ENCODE measurements at regions not wholly inside any gene's neighbourhood (a gene's known extent, or its start where the extent isn't known, plus 50 kb on each side); places are given as distances from the start of the nearest gene placed in this dataset.

GRCh38 chr14:61602733-61603077, 92.6 kb upstream of the HIF1A start:
- 60% methylated on average over 1 of the region's 1 CpG; no CpG with 5 or more reads in 1 of the 2 experiments for WGBS, 2 experiments (ENCODE audit: extremely low coverage in 1 of 2, insufficient coverage in 1 of 2, insufficient read length in 1 of 2, insufficient replicate concordance in 2 of 2, low coverage in 1 of 2, low lambda C conversion rate in 2 of 2, missing lambda C conversion rate in 1 of 2)
- DNase-seq (ENCODE audit: low read depth in 1 of 2, low spot score in 2 of 2) (no peak), FAIRE-seq (no peak)
- H3K4me1 ChIP-seq (replicated peaks in 1 of 4; ENCODE audit: control insufficient read depth in 3 of 4, insufficient read depth in 4 of 4, low read length in 3 of 4) = peaks cover 3 to 8% (median 5%) of the 10 kb centered on the region in 4 experiments
- no peak overlapping the region for H3K14ac ChIP-seq (ENCODE audit: insufficient read length)
- H2AK5ac ChIP-seq (ENCODE audit: low read depth, low read length) = no peak overlapping the region
- H3K9ac ChIP-seq (replicated peaks in 1 of 4; ENCODE audit: extremely low read depth in 1 of 4, low read depth in 3 of 4, low read length in 3 of 4) = no peak overlapping the region
- H4K20me1 ChIP-seq (replicated peaks in 1 of 2; ENCODE audit: control insufficient read depth in 1 of 2, insufficient read depth in 2 of 2, low read length in 2 of 2) = no peaks in the 10 kb centered on the region
- H3K79me2 ChIP-seq (ENCODE audit: control insufficient read depth in 1 of 2, insufficient read depth in 2 of 2, low read length in 2 of 2) = no peaks in the 10 kb centered on the region; a peak in 1 of 4 replicates
- no peak overlapping the region for H3K4me3 ChIP-seq (ENCODE audit: extremely low read depth in 1 of 4, insufficient read depth in 2 of 4, low read depth in 3 of 4, low read length in 4 of 4)
- H3K23ac ChIP-seq (ENCODE audit: insufficient read length) = no peak overlapping the region
- H2BK20ac ChIP-seq (ENCODE audit: low read length) = no peak overlapping the region
- ChIA-PET POLR2A (ENCODE audit: partially characterized antibody) (interaction anchor here (1.0 kb wide), 1 partner anchor 158 kb away, joined by 3 read pairs; no protein-coding TSS in a partner anchor), CTCF (ENCODE audit: partially characterized antibody) (interaction anchor here (0.7 to 1.0 kb wide), 3 partner anchors 14 to 134 kb away, joined by 3 to 4 read pairs (median 3); no protein-coding TSS in a partner anchor)
- H2BK5ac ChIP-seq (ENCODE audit: low read depth, low read length) = no peak overlapping the region
- H2BK120ac ChIP-seq (replicated peaks; ENCODE audit: low read depth, low read length) = no peak overlapping the region
- TF ChIP-seq BACH1 (IDR thresholded peaks at IDR 0.05; ENCODE audit: low read length) (peak; percentile 45; the same call in 1 of the 2 replicates), KDM4A (IDR thresholded peaks at IDR 0.05; ENCODE audit: low read depth, low read length, severe bottlenecking) (no peak)
- H3K56ac ChIP-seq (replicated peaks; ENCODE audit: insufficient read length, low read depth, low read length) = no peak overlapping the region
- no peaks in the 10 kb centered on the region for H3K23me2 ChIP-seq (ENCODE audit: low read depth, low read length)
- H4K91ac ChIP-seq (replicated peaks; ENCODE audit: insufficient read length, low read length) = no peak overlapping the region
- H3K4me2 ChIP-seq (ENCODE audit: insufficient read depth in 1 of 2, low read depth in 2 of 2, low read length in 2 of 2) = no peak overlapping the region
- H3K9me3 ChIP-seq (ENCODE audit: insufficient read depth in 2 of 2, low read depth in 1 of 2, low read length in 1 of 2) = no peaks in the 10 kb centered on the region
- no peak overlapping the region for H3K27ac ChIP-seq (ENCODE audit: low read depth, low read length)
- H4K5ac ChIP-seq (ENCODE audit: insufficient read length, low read depth, low read length) = no peak overlapping the region
- no peaks in the 10 kb centered on the region for H3K36me3 ChIP-seq (ENCODE audit: control insufficient read depth in 2 of 4, insufficient read depth in 4 of 4, low read length in 3 of 4)
- H4K8ac ChIP-seq (ENCODE audit: extremely low read depth, insufficient read depth, low read length) = no peak overlapping the region
- H3K79me1 ChIP-seq (ENCODE audit: low read depth, low read length) = no peaks in the 10 kb centered on the region
- no peak overlapping the region for H2BK12ac ChIP-seq (ENCODE audit: low read depth, low read length)
- 0 out of 2 replicates have a peak overlapping the region, but pooled peaks have one; percentile 42 for H2AFZ ChIP-seq (ENCODE audit: low read length)
- H2BK15ac ChIP-seq (ENCODE audit: low read length) = no peak overlapping the region
- no peak overlapping the region for H3K18ac ChIP-seq (ENCODE audit: extremely low read depth, low read length)
- H3K4ac ChIP-seq (replicated peaks; ENCODE audit: insufficient read length, low read depth, low read length) = no peak overlapping the region
- no peaks in the 10 kb centered on the region for H3K27me3 ChIP-seq (replicated peaks in 1 of 4; ENCODE audit: control insufficient read depth in 3 of 4, extremely low read depth in 1 of 4, insufficient read depth in 3 of 4, low read length in 3 of 4)

Measured in H1 (cell line).